Omental fat pad (tissue), 3 donors: ENCODE measurements at regions not wholly inside any gene's neighbourhood (a gene's known extent, or its start where the extent isn't known, plus 50 kb on each side); places are given as distances from the start of the nearest gene placed in this dataset.

Source experiments
- ATAC-seq: fragments of 150-250 bp; one replicate; pipeline ENCODE4 v1.9.1; 2016; ENCODE audit warnings: mild to moderate bottlenecking, moderate library complexity; ENCODE audit not compliant: low FRiP score
- DNase-seq: peaks from one replicate; pipeline ENCODE4 v3.0.0-alpha.2; 2019; ENCODE audit warnings: low spot score
- TF ChIP-seq, protein P1 (sequence below), 3 donors: fragments of 450-650 bp; IDR thresholded peaks; one replicate each; pipeline ENCODE4 v1.5.1; 2016 to 2017; ENCODE audit warnings: antibody characterized with exemption in 3 of 3, mild to moderate bottlenecking in 3 of 3, moderate library complexity in 2 of 3

DNA sequence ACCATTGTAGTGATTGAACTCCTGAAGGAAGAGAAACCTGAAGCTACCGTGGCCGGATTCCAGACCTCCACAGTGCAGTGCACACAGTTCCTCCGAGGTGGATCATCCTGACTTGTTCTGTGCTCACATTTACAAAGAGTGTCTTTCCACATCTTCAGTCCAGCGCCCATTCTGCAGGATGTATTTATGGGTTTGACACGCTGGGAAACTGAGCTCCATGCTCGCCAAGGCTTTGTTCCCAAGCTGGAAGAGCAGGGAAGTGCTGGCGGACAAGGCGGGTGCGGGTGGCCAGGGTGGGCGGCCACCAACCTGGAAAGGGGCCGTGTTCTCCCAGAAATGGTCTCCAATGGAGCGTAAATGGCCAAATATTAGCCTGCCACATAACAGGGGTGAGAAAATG is 227.9 kb downstream of the IRF8 start:
- DNase-seq, result no peak
- no peak for ATAC-seq
- TF ChIP-seq, protein P1, sequence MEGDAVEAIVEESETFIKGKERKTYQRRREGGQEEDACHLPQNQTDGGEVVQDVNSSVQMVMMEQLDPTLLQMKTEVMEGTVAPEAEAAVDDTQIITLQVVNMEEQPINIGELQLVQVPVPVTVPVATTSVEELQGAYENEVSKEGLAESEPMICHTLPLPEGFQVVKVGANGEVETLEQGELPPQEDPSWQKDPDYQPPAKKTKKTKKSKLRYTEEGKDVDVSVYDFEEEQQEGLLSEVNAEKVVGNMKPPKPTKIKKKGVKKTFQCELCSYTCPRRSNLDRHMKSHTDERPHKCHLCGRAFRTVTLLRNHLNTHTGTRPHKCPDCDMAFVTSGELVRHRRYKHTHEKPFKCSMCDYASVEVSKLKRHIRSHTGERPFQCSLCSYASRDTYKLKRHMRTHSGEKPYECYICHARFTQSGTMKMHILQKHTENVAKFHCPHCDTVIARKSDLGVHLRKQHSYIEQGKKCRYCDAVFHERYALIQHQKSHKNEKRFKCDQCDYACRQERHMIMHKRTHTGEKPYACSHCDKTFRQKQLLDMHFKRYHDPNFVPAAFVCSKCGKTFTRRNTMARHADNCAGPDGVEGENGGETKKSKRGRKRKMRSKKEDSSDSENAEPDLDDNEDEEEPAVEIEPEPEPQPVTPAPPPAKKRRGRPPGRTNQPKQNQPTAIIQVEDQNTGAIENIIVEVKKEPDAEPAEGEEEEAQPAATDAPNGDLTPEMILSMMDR (IDR thresholded peaks at IDR 0.05), result no peak

- no peak for ATAC-seq
Measured at GRCh38 chr16:86127366-86127765, 228.4 kb downstream of the IRF8 start.

GRCh38 chr16:86128246-86128645 is 229.3 kb downstream of the IRF8 start:
- TF ChIP-seq, protein P1 (IDR thresholded peaks at IDR 0.05), result no peak
- ATAC-seq (no peak), DNase-seq (no peak)

More at GRCh38 chr16:86127366-86127765, 228.4 kb downstream of the IRF8 start:
- DNase-seq, result no peak
- TF ChIP-seq, protein P1 (IDR thresholded peaks at IDR 0.05), result no peak

DNA sequence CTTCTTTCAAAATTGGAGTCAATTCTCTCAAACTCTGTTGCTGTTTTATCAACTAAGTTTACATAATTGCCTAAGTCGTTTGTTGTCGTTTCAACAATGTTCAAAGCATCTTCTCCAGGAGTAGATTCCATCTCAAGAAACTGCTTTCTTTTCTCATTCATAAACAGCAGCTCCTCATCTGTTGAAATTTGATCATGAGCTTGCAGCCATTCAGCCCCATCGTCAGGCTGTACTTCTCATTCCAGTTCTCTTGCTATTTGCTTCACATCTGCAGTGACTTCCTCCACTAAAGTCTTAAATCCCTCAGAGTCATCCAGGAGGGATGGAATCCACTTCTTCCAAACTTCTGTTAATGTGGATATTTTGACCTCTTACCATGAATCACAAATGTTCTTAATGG is 230.6 kb downstream of the IRF8 start:
- TF ChIP-seq, protein P1 (IDR thresholded peaks at IDR 0.05), result no peak
- no peak for ATAC-seq
- DNase-seq, result no peak

GRCh38 chr16:86133377-86133776 is 234.4 kb downstream of the IRF8 start:
- ATAC-seq, result no peak
- TF ChIP-seq, protein P1 (IDR thresholded peaks at IDR 0.05), result no peak
- DNase-seq, result no peak

DNA sequence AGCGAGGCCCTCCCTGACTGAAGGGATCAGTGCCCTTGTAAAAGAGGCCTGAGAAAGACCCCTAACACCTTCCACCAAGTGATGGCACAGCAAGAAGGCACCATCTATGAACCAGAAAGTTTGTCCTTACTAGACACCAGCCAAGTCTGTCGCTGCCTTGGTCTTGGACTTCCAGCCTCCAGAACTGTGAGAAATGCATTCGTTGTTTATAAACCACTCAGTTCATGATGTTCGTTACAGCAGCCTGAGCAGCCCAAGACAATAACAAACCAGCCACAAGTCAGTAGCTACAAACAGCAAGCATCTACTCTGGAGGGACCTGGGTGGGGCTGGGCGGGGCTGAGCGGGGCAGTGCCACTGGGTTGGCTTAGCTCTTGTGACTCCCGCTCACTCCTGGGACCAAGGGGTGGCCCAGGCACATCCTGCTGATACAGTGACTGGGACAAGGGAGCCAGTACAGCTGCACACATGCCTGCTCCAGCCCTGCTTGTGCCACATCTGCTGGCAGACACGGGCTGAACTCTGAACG is 234.9 kb downstream of the IRF8 start:
- TF ChIP-seq, protein P1 (IDR thresholded peaks at IDR 0.05), result no peak
- no peak for DNase-seq
- no peak for ATAC-seq

DNA sequence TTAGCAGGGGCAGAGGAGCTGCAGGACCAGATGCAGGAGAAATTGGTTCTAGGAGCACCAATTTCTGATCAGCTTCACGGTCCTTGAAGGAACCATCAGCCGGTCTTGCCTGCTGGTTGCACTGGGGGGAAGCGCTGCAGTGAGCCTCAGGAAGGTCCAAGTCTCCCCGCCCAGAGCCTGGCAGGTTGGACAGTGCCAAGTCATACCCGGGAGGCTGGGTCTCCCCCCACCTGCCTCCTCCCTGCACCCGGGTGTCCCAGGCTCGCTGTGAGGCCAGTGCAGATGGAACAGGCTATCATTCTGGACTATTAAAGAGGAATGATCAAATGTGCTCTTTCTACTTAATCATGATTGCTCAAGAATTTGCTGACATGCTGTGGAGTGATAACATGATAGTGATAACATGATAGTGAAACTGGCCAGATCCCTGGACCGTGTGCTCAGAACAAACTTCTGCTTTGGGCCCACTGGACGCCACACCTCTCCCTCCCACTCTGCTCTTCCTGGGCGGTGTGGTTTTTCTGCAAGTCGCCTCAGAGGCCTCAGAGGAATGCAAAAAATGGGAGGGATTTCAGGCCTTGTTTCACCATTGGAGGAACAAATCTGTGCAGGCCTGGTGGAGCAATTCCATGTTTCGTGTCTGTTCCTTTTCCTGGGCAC is 236.0 kb downstream of the IRF8 start:
- ATAC-seq, result peak; percentile 65
- no peak for DNase-seq
- TF ChIP-seq, protein P1 (IDR thresholded peaks at IDR 0.05), result no peak
